ENCODE measurements at regions not wholly inside any gene's neighbourhood (a gene's known extent, or its start where the extent isn't known, plus 50 kb on each side); places are given as distances from the start of the nearest gene placed in this dataset.

GRCh38 chr2:236899950-236900640 is 185.6 kb upstream of the COPS8 start:
- H3K4me3 ChIP-seq (ENCODE audit: low read depth, low read length) = no peak overlapping the region
- no peak for DNase-seq (ENCODE audit: low read depth, low spot score)
- in situ Hi-C loops (cut with HindIII; ENCODE audit: low sequenced_read_pairs) = no loop called here
- TF ChIP-seq CTCF (IDR thresholded peaks at IDR 0.05; ENCODE audit: low read depth, low read length) = no peak

GRCh38 chr2:236901956-236902355 is 183.7 kb upstream of the COPS8 start:
- in situ Hi-C loops (cut with HindIII; ENCODE audit: low sequenced_read_pairs) = no loop called here
- TF ChIP-seq CTCF (IDR thresholded peaks at IDR 0.05; ENCODE audit: low read depth, low read length) = no peak
- no peak overlapping the region for H3K4me3 ChIP-seq (ENCODE audit: low read depth, low read length)
- no peak for DNase-seq (ENCODE audit: low read depth, low spot score)

DNA sequence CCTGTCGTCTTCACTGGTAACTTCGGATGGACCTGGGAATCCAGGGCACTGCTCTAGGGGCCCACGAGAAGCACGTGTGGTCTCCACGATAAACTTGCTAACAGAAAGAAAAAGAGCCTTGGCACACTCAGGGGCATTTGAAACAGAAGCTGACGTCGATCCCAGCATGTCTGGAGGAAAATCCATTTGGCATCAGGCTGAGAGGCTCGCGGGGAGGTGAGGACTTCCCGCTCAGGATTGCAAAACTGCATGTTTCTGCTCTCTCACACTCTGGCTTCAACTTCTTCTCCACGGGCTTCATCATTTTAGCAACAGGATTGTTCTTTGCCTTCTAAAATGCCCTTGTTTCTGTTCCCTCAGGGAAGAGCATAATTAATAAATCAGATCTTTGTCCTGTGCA is 181.7 kb upstream of the COPS8 start:
- H3K4me3 ChIP-seq (ENCODE audit: low read depth, low read length) = no peak overlapping the region
- in situ Hi-C loops (cut with HindIII; ENCODE audit: low sequenced_read_pairs) = no loop called here
- no peak for DNase-seq (ENCODE audit: low read depth, low spot score)
- no peak for TF ChIP-seq CTCF (IDR thresholded peaks at IDR 0.05; ENCODE audit: low read depth, low read length)

GRCh38 chr2:236904389-236905263 is 181.1 kb upstream of the COPS8 start:
- no peak overlapping the region for H3K4me3 ChIP-seq (ENCODE audit: low read depth, low read length)
- in situ Hi-C loops (cut with HindIII; ENCODE audit: low sequenced_read_pairs) = no loop called here
- no peak for TF ChIP-seq CTCF (IDR thresholded peaks at IDR 0.05; ENCODE audit: low read depth, low read length)
- no peak for DNase-seq (ENCODE audit: low read depth, low spot score)

- DNase-seq (ENCODE audit: low read depth, low spot score) = no peak
- no peak overlapping the region for H3K4me3 ChIP-seq (ENCODE audit: low read depth, low read length)
- TF ChIP-seq CTCF (IDR thresholded peaks at IDR 0.05; ENCODE audit: low read depth, low read length) = no peak
- in situ Hi-C loops (cut with HindIII; ENCODE audit: low sequenced_read_pairs) = no loop called here
These were observed 179.7 kb upstream of the COPS8 start for GRCh38 chr2:236905976-236906375.

GRCh38 chr2:236908439-236909192 is 177.1 kb upstream of the COPS8 start:
- DNase-seq (ENCODE audit: low read depth, low spot score) = no peak
- in situ Hi-C loops (cut with HindIII; ENCODE audit: low sequenced_read_pairs) = no loop called here
- no peak for TF ChIP-seq CTCF (IDR thresholded peaks at IDR 0.05; ENCODE audit: low read depth, low read length)

More at GRCh38 chr2:236908439-236909192, 177.1 kb upstream of the COPS8 start:
- no peak overlapping the region for H3K4me3 ChIP-seq (ENCODE audit: low read depth, low read length)

Data from astrocyte of the spinal cord (primary cell).